Stomach (tissue), 8 donors: ENCODE measurements at regions not wholly inside any gene's neighbourhood (a gene's known extent, or its start where the extent isn't known, plus 50 kb on each side); places are given as distances from the start of the nearest gene placed in this dataset.

Experiments
- DNase-seq, 2 donors: peaks; one replicate each; pipeline versions ENCODE4 v3.0.0 to v3.0.0-alpha.2; 2013 to 2019
- H3K27ac ChIP-seq, 5 donors: fragments of 200-600 bp in 4 of 5; sonication (generic) in 4 of 5; one replicate each; pipeline ENCODE4 v1.5.1; 2013 to 2019; ENCODE audit warnings: mild to moderate bottlenecking in 1 of 5, moderate library complexity in 1 of 5
- H3K27me3 ChIP-seq, 3 donors: fragments of 200-600 bp; sonication (generic); one replicate each; pipeline ENCODE4 v1.5.1; 2017 to 2019; ENCODE audit warnings: mixed run types in 1 of 3
- H3K36me3 ChIP-seq, 4 donors: fragments of 200-600 bp; sonication (generic); 1 replicate in 3 of 4; 2 replicates in 1 of 4; pipeline ENCODE4 v1.5.1; 2016 to 2019
- H3K4me1 ChIP-seq, 4 donors: fragments of 200-600 bp; sonication (generic); one replicate each; pipeline ENCODE4 v1.5.1; 2016 to 2019
- H3K4me3 ChIP-seq, 4 donors: fragments of 200-600 bp; sonication (generic) in 3 of 4; one replicate each; pipeline ENCODE4 v1.5.1; 2016 to 2019; ENCODE audit warnings: mild to moderate bottlenecking in 1 of 4
- H3K9me3 ChIP-seq, 4 donors: fragments of 200-600 bp; sonication (generic); one replicate each; pipeline ENCODE4 v1.5.1; 2016 to 2019
- CTCF ChIP-seq, 7 experiments: fragments of 450-650 bp in 4 of 7; fragments of 200-600 bp in 3 of 7; sonication (generic) in 3 of 7; IDR thresholded peaks; one replicate each; pipeline ENCODE4 v1.5.1; 2016 to 2019; ENCODE audit warnings: antibody characterized with exemption in 7 of 7, control low read depth in 2 of 7, mild to moderate bottlenecking in 1 of 7
- EP300 ChIP-seq: sonication (generic); formaldehyde crosslinking; IDR thresholded peaks from one replicate; pipeline ENCODE4 v1.6.1; 2017; ENCODE audit warnings: antibody characterized with exemption
- POLR2A ChIP-seq, 4 donors: fragments of 450-650 bp; IDR thresholded peaks; one replicate each; pipeline ENCODE4 v1.6.1; 2016; ENCODE audit warnings: antibody characterized with exemption in 4 of 4, control low read depth in 2 of 4, mild to moderate bottlenecking in 1 of 4, moderate library complexity in 1 of 4
- POLR2AphosphoS5 ChIP-seq, 3 donors: sonication (generic); formaldehyde crosslinking; IDR thresholded peaks; one replicate each; pipeline ENCODE4 v1.6.1; 2016; ENCODE audit warnings: antibody characterized with exemption in 3 of 3
- WGBS, 5 donors: extraction: QIAGEN DNeasy Blood & Tissue Kit in 3 of 5; methylation state at CpG; one replicate each; pipeline versions ENCODE4 v1.1.5 to v1.1.7; 2013 to 2018; 5-methylcytosine and 5-hydroxymethylcytosine counted together
- intact Hi-C: fragments of 100-400 bp; cut with DNase I; formaldehyde crosslinking; loops from one replicate; pipeline ENCODE4 v1.15.1; 2023; ENCODE audit warnings: low total_unique reads
- donor health status: healthy with polysubstance abuse.
- donor health status: Bipolar disorder and iron deficiency.
- donor health status: healthy.

- no peak overlapping the region for H3K4me3 ChIP-seq
- TF ChIP-seq POLR2AphosphoS5 (IDR thresholded peaks at IDR 0.05): no peak
- no peak for TF ChIP-seq EP300
- no peak for TF ChIP-seq POLR2A (IDR thresholded peaks at IDR 0.05)
- TF ChIP-seq CTCF (IDR thresholded peaks at IDR 0.05): no peak
- WGBS, 5 donors: 41 to 63% (median 49%) methylated on average over 2 of the region's 2 CpGs
- intact Hi-C loops: no loop called here
- no peaks in the 10 kb centered on the region for H3K36me3 ChIP-seq
- no peaks in the 10 kb centered on the region for H3K4me1 ChIP-seq
- no peak for DNase-seq
- no peaks in the 10 kb centered on the region for H3K27me3 ChIP-seq
- H3K9me3 ChIP-seq: peaks cover 0 to 5% (median 0%) of the 10 kb centered on the region in 4 donors
- no peak overlapping the region for H3K27ac ChIP-seq
Observed at GRCh38 chr16:54385141-54385540, 98.6 kb upstream of the IRX3 start.

- Histone ChIP-seq H3K4me3 (no peak overlapping the region), H3K27ac (no peak overlapping the region), H3K4me1 (no peaks in the 10 kb centered on the region), H3K27me3 (no peaks in the 10 kb centered on the region), H3K36me3 (no peaks in the 10 kb centered on the region), H3K9me3 (peaks cover 0 to 5% (median 0%) of the 10 kb centered on the region in 4 donors)
- TF ChIP-seq POLR2AphosphoS5 (IDR thresholded peaks at IDR 0.05) (no peak), POLR2A (IDR thresholded peaks at IDR 0.05) (no peak), CTCF (IDR thresholded peaks at IDR 0.05) (no peak), EP300 (no peak)
- intact Hi-C loops: no loop called here
- no peak for DNase-seq
- 81 to 89% (median 83%) methylated on average over 12 of the region's 12 CpGs for WGBS, 5 donors
Observed at GRCh38 chr16:54381601-54382313, 95.2 kb upstream of the IRX3 start.

- H3K27me3 ChIP-seq: peaks cover 0 to 49% (median 0%) of the 10 kb centered on the region in 3 donors
- 53 to 85% (median 69%) methylated on average over 8 of the region's 8 CpGs for WGBS, 5 donors
Observed at GRCh38 chr16:54375071-54375470, 88.5 kb upstream of the IRX3 start.

More at GRCh38 chr16:54375071-54375470, 88.5 kb upstream of the IRX3 start:
- no peak for DNase-seq
- Histone ChIP-seq H3K36me3 (no peaks in the 10 kb centered on the region), H3K9me3 (no peaks in the 10 kb centered on the region), H3K4me3 (no peak overlapping the region), H3K27ac (no peak overlapping the region), H3K4me1 (peaks cover 0 to 10% (median 3%) of the 10 kb centered on the region in 4 donors)
- TF ChIP-seq POLR2AphosphoS5 (IDR thresholded peaks at IDR 0.05) (no peak), POLR2A (IDR thresholded peaks at IDR 0.05) (no peak), EP300 (no peak), CTCF (IDR thresholded peaks at IDR 0.05) (no peak)
- intact Hi-C loops: no loop called here
